Endothelial cell of umbilical vein (primary cell): ENCODE measurements at regions not wholly inside any gene's neighbourhood (a gene's known extent, or its start where the extent isn't known, plus 50 kb on each side); places are given as distances from the start of the nearest gene placed in this dataset.

Source experiments
- BruUV-seq: library from RNA; stranded (reverse); fragments of 400-500 nt; replicated peaks from 2 replicates; lab custom pipeline; 2021; lab: Mats Ljungman, UMichigan
- CTCF ChIA-PET: fragments of 300-600, 350-600 bp; sonication (Branson Sonifier 250); formaldehyde crosslinking; loops from one replicate; lab custom pipeline; 2021; ENCODE audit warnings: antibody characterized with exemption, inconsistent platforms; lab: Charles Lee
- POLR2A ChIA-PET: fragments of 300-600, 350-600 bp; sonication (Branson Sonifier 250); formaldehyde crosslinking; loops from one replicate; lab custom pipeline; 2021; ENCODE audit warnings: antibody characterized with exemption, inconsistent platforms; lab: Charles Lee
- DNase-seq: peaks from one replicate; pipeline ENCODE4 v3.0.0-alpha.2; 2011; ENCODE audit warnings: low read depth, low spot score
- FAIRE-seq: peaks from 2 replicates; lab custom pipeline; 2011; peaks lifted over from hg19 to GRCh38; lab: Jason Lieb, UNC
- H2AFZ ChIP-seq: 2 replicates; pipeline ENCODE4 v1.6.0; 2012; ENCODE audit warnings: low read depth, low read length, control low read depth, inconsistent platforms
- H3K27ac ChIP-seq: 2 replicates; pipeline ENCODE4 v1.5.1; 2011; ENCODE audit warnings: low read depth, mild to moderate bottlenecking, control low read depth, low read length, moderate library complexity; ENCODE audit not compliant: insufficient read depth
- H3K27me3 ChIP-seq, 2 experiments: 2 replicates each; pipeline versions ENCODE4 v1.6.0 to v1.6.1; 2011; ENCODE audit warnings: low read length in 2 of 2, mixed read lengths in 1 of 2; ENCODE audit not compliant: control insufficient read depth in 2 of 2, insufficient read depth in 2 of 2
- H3K36me3 ChIP-seq, 2 experiments: 2 replicates in 1 of 2; 3 replicates in 1 of 2; pipeline ENCODE4 v1.5.1; 2011; ENCODE audit warnings: low read length in 2 of 2, mild to moderate bottlenecking in 1 of 2, moderate library complexity in 1 of 2; ENCODE audit not compliant: control insufficient read depth in 2 of 2, insufficient read depth in 2 of 2; ENCODE audit errors: extremely low read depth in 1 of 2
- H3K4me1 ChIP-seq: 3 replicates; pipeline ENCODE4 v1.5.1; 2011; ENCODE audit warnings: mild to moderate bottlenecking, low read length; ENCODE audit not compliant: control insufficient read depth, insufficient read depth; ENCODE audit errors: extremely low read depth
- H3K4me2 ChIP-seq: 2 replicates; pipeline ENCODE4 v1.6.1; 2011; ENCODE audit warnings: low read length, control low read depth, mixed read lengths; ENCODE audit not compliant: insufficient read depth
- H3K4me3 ChIP-seq, 3 experiments: fragments of 200-600 bp in 1 of 3; sonication (generic), shearing (Covaris generic) in 1 of 3; replicated peaks in 1 of 3; 2 replicates each; pipeline ENCODE4 v1.5.1; 2011 to 2016; ENCODE audit warnings: control low read depth in 3 of 3, low read length in 3 of 3, mild to moderate bottlenecking in 2 of 3, inconsistent platforms in 1 of 3, low read depth in 1 of 3, moderate library complexity in 1 of 3; ENCODE audit not compliant: insufficient read depth in 1 of 3
- H3K79me2 ChIP-seq: 2 replicates; pipeline ENCODE4 v1.6.0; 2012; ENCODE audit warnings: low read length, inconsistent platforms; ENCODE audit not compliant: control insufficient read depth, insufficient read depth
- H3K9ac ChIP-seq: replicated peaks from 2 replicates; pipeline ENCODE3; 2011; ENCODE audit warnings: low read length, control low read depth; ENCODE audit not compliant: insufficient read depth; ENCODE audit errors: extremely low read depth
- H3K9me1 ChIP-seq: replicated peaks from 3 replicates; pipeline ENCODE4 v1.6.0; 2011; ENCODE audit warnings: mild to moderate bottlenecking, low read length; ENCODE audit not compliant: control insufficient read depth, insufficient read depth; ENCODE audit errors: extremely low read depth
- H3K9me3 ChIP-seq: replicated peaks from 2 replicates; pipeline ENCODE4 v1.5.1; 2012; ENCODE audit warnings: low read length, inconsistent platforms; ENCODE audit not compliant: control insufficient read depth, insufficient read depth
- H4K20me1 ChIP-seq: replicated peaks from 2 replicates; pipeline ENCODE3; 2011; ENCODE audit warnings: mild to moderate bottlenecking, low read length; ENCODE audit not compliant: control insufficient read depth, insufficient read depth; ENCODE audit errors: extremely low read depth
- CTCF ChIP-seq, 2 donors: IDR thresholded peaks; 1 replicate in 1 of 2; 2 replicates in 1 of 2; pipeline ENCODE4 v1.5.1; 2011; ENCODE audit warnings: low read length in 2 of 2, mild to moderate bottlenecking in 2 of 2, moderate library complexity in 2 of 2, control low read depth in 1 of 2, inconsistent platforms in 1 of 2, low read depth in 1 of 2; ENCODE audit not compliant: insufficient read depth in 1 of 2; ENCODE audit errors: extremely low read depth in 1 of 2
- EZH2 ChIP-seq: IDR thresholded peaks from 2 replicates; pipeline ENCODE4 v1.6.1; 2012; ENCODE audit warnings: borderline replicate concordance, low read depth, mild to moderate bottlenecking, moderate library complexity, low read length, inconsistent platforms; ENCODE audit not compliant: severe bottlenecking
- FOS ChIP-seq: IDR thresholded peaks from 2 replicates; pipeline ENCODE4 v1.6.1; 2011; ENCODE audit warnings: mild to moderate bottlenecking, low read length, moderate library complexity, borderline replicate concordance; ENCODE audit not compliant: insufficient read depth
- GATA2 ChIP-seq: IDR thresholded peaks from 2 replicates; pipeline ENCODE4 v1.7.0; 2011; ENCODE audit warnings: low read depth, mild to moderate bottlenecking, moderate library complexity, mixed read lengths, low read length; ENCODE audit not compliant: insufficient read length, insufficient read depth
- JUN ChIP-seq: IDR thresholded peaks from 2 replicates; pipeline ENCODE4 v1.6.1; 2011; ENCODE audit warnings: borderline replicate concordance, low read depth; ENCODE audit not compliant: insufficient read length, insufficient read depth
- MAX ChIP-seq: IDR thresholded peaks from 2 replicates; pipeline ENCODE4 v1.6.1; 2011; ENCODE audit not compliant: insufficient read depth, insufficient read length
- MYC ChIP-seq: IDR thresholded peaks from one replicate; pipeline ENCODE4 v1.6.1; 2011; ENCODE audit warnings: mild to moderate bottlenecking, low read depth, low read length
- POLR2A ChIP-seq: IDR thresholded peaks from 2 replicates; pipeline ENCODE4 v1.6.1; 2012; ENCODE audit warnings: low read depth, mild to moderate bottlenecking, control low read depth, low read length
- POLR2AphosphoS5 ChIP-seq: IDR thresholded peaks from 2 replicates; pipeline ENCODE4 v1.6.1; 2012; ENCODE audit warnings: low read depth, mild to moderate bottlenecking, control low read depth, low read length, moderate library complexity; ENCODE audit not compliant: insufficient read depth
- dilution Hi-C: fragments of 300-500 bp; cut with MboI; formaldehyde crosslinking; loops from one replicate; pipeline ENCODE4 v1.15.0; 2019; ENCODE audit warnings: low sequenced_read_pairs; ENCODE audit not compliant: extremely low pct_ligation_motif_present
- intact Hi-C: fragments of 100-400 bp; cut with micrococcal nuclease; formaldehyde crosslinking; loops from one replicate; pipeline ENCODE4 v1.10.0; 2022

- peaks cover 8% of the 10 kb centered on the region for H3K9me3 ChIP-seq
- ChIA-PET POLR2A (no interaction called here), CTCF (no interaction called here)
- DNase-seq (no peak), FAIRE-seq (no peak)
- intact Hi-C loops (no loop called here), dilution Hi-C loops (no loop called here)
- no peaks in the 10 kb centered on the region for H3K9me1 ChIP-seq
- no peak for TF ChIP-seq GATA2
- no peak for TF ChIP-seq MYC
- no peak for TF ChIP-seq CTCF (IDR thresholded peaks at IDR 0.05; ENCODE audit: extremely low read depth in 1 of 2, insufficient read depth in 1 of 2, low read depth in 1 of 2, low read length in 2 of 2)
- no peak for TF ChIP-seq MAX
- no peak for TF ChIP-seq POLR2AphosphoS5
- no peak for TF ChIP-seq POLR2A
- no peak for TF ChIP-seq EZH2
- no peak for TF ChIP-seq FOS
- no peak for TF ChIP-seq JUN
- no TSS peak for BruUV-seq
- H2AFZ ChIP-seq = no peak overlapping the region
- no peaks in the 10 kb centered on the region for H3K27me3 ChIP-seq
- no peak overlapping the region for H3K4me2 ChIP-seq
- no peaks in the 10 kb centered on the region for H3K79me2 ChIP-seq
- no peaks in the 10 kb centered on the region for H4K20me1 ChIP-seq
- H3K36me3 ChIP-seq = no peaks in the 10 kb centered on the region
- no peak overlapping the region for H3K9ac ChIP-seq
- H3K27ac ChIP-seq = no peak overlapping the region
- no peaks in the 10 kb centered on the region for H3K4me1 ChIP-seq
- H3K4me3 ChIP-seq = no peak overlapping the region
These were observed 339.1 kb downstream of the SOX11 start for GRCh38 chr2:6031200-6031867.
